RPMI7951 (cell line): ENCODE measurements at regions not wholly inside any gene's neighbourhood (a gene's known extent, or its start where the extent isn't known, plus 50 kb on each side); places are given as distances from the start of the nearest gene placed in this dataset.
A peak's percentile ranks its signal among the peaks of the same experiment; 100 is the strongest.
"Not testable (repeated sequence)": the region's sequence is repeated elsewhere in the genome, so short reads cannot be mapped to it uniquely, and the experiment has no call there.

Experiments
- DNase-seq: peaks from one replicate; pipeline ENCODE4 v3.0.0-alpha.2; 2012; ENCODE audit warnings: low read depth

DNA sequence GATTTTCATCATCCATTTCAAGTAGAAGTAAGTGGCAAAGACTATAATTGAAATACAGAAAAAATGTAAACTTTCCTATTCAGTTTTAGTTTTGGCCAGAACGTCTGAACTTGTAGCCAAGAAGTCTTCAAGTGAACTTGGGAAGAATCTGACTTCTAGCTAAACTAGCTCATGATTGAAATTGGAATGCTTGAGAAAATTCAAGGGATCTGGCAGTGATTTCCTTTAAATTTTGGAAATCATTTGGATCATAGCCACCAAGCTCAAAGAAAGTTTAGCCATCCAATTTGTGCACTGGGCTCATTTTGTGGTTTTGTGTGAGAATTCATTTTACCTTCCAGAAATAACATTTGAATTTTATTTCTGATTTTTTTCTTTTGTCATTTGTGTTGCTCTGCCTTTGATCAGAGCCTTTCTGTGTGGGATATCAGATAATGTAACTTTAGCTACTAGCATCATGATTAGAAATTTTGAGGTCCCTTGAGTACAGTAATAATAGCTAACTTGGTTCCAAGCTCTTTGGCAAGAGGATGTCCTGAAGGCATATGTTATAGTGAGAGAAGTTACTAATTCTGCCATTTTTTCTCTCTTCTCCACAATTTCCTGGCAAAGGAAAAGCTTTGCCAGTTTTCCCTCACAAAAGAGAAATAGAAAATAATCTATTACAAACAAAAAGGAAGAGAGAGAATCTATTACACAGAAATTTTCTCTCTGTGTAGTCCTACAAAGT is 2123.7 kb upstream of the RAG2 start:
- DNase-seq, result no peak

DNA sequence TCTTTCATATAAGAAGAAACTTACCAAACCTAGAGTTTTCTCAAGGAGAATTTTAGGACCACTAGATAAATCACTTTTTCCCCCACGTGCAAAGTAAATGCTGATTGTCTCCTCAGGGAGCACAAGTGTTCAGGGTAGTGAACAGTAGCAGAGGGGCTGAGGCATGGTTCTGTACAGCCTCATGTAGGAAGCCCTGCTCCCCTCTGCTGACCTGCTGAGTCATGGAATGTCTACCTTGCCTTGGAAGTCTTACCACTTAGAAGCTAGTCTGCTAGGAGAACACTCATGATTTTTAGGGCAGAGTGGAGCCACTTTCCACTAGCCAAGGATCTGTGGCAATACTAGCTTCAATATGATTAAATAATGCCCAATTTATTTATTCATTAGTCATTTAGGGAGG is 2120.6 kb upstream of the RAG2 start:
- DNase-seq, result no peak

DNA sequence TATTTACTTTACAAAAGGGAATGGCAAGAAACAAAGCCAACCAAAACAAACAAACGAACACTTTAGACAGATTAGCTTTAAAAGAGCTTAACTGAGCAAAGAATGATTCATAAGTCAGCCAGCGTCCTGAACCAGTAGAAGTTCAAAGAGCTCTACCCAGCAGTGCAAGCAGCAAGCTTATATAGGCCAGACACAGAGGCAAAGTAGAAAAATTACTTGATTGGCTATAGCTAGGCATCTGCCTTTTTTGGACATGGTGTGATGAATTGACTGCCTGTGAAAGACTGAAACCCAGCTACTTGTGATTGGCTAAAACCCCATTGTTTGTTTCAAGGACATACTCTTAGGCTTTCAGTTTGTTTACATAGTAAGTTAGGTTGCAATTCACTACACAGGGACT is 2120.0 kb upstream of the RAG2 start:
- DNase-seq, result no peak

- no peak for DNase-seq
Observed at GRCh38 chr11:38711110-38711509, 2113.1 kb upstream of the RAG2 start.

DNA sequence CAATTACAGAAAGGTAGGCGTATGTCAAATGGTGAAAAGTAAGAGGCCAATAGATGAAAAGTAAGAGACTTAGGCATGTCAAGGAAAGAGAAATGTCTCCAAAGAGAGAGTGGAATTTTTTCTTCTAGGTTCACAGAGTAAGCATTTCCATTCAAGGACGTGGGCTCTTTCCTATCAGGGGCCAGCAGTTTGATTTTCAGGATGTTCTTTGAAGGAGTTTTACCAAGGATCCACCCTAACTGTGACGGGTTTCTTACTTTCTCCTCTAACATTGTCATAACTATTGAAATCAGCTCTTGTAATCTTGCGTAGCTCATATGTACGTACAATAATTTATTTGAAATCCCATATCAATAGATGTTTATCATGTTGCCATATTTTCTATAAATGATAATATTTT is 2112.2 kb upstream of the RAG2 start:
- DNase-seq, result no peak

DNA sequence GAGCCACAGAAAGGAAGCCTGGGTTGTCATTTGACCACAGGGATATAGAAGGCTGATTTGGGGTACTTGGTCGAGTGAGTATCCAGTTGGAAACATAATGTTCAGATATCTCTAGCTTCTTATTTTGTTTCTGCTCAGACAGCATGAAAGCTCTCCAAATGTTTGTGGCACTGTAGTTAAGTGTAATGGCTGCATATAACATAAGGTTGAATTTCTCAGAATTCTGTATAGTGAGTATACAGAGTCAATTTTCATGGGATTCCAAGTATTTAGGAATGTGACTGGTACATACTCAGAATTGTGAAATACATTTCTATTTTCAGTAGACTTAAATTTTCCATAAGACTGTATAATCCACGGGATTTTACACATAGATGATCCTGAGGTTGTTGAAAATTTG is 2102.1 kb upstream of the RAG2 start:
- DNase-seq, result no peak

DNA sequence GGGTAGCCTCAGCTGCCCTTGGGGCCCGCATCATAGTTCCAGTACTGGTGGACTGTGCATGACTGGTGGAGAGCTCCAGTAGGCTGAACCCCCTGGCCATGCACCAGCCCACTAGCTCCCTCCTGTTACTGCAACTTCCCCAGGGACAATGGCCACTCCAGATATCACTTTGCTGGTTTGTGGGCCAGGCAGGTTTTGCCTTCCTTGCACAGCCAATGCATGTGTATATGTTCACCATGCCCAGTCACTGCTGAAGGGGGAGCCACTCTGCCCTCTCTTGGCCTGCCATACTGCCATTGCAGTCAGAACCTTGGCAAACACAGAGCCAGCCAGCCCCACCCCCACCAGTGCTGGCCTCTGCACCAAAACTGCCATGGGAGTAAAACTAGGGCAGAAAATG is 2095.3 kb upstream of the RAG2 start:
- DNase-seq, result no peak

GRCh38 chr11:38690211-38690610 is 2092.2 kb upstream of the RAG2 start:
- DNase-seq, result not testable (repeated sequence)

DNA sequence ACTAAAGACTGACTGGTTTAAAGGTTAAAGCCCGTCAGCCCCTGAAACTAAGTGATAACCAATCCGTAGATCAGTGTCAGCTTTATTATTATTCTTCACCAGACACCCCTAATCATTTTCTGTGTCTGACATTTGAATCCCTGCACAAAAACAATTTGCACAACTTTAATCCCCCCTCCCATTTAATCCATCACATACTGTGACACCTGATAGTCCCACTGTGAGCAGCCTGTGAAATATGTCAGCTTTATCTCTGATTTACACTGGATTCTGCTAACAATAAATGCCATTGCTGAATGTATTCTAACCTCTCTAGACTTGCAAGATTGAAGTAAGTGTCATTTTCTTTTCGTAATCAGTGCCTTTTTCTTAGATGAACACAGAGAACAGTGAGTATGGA is 2089.0 kb upstream of the RAG2 start:
- DNase-seq, result no peak

DNA sequence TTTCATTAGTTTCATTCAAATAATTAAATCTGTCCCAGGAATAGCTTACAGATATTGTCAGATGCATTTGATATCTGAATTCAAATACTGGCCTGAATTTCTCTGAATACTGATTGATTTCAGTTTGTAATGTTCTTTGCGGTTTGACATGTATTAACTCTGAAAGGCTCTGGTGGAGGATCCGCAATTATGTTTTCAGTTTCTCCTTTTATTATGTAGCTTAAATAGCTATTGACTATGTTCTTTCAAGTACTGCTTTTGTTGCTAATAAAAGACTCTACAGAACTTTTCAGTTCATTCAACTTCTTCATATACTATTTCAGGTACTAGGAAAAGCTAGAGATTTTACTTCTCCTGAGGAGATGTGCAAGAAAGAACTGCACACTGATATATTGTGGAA is 2085.4 kb upstream of the RAG2 start:
- DNase-seq, result no peak

GRCh38 chr11:38680746-38681145 is 2082.7 kb upstream of the RAG2 start:
- no peak for DNase-seq

- no peak for DNase-seq
Observed at GRCh38 chr11:38680166-38680565, 2082.1 kb upstream of the RAG2 start.

DNA sequence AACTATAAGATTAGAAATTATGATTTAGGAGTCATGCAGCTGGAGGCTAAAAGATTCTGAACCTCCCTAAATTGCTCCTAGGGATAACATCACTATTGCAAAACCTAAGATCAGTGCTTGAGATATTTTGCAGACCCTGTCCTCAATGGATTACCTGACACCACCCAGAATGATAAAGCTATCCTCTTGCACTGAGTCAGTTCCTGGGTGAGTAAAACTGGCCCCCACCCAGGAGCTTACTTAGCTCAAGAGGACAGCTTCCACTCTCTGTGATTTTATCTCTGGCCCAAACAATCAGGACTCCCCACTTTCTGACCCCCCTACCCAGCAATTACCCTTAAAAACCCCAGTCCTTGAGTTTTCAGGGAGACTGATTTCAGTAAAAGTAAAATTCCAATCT is 2074.4 kb upstream of the RAG2 start:
- DNase-seq, result no peak

- DNase-seq, result no peak
Observed at GRCh38 chr11:38667359-38667758, 2069.3 kb upstream of the RAG2 start.

- no peak for DNase-seq
Observed at GRCh38 chr11:38648604-38649003, 2050.6 kb upstream of the RAG2 start.

GRCh38 chr11:38646382-38646781 is 2048.3 kb upstream of the RAG2 start:
- DNase-seq, result no peak

GRCh38 chr11:38640854-38641253 is 2042.8 kb upstream of the RAG2 start:
- DNase-seq, result no peak

GRCh38 chr11:38612701-38613100 is 2014.7 kb upstream of the RAG2 start:
- no peak for DNase-seq

GRCh38 chr11:38601371-38601770 is 2003.3 kb upstream of the RAG2 start:
- DNase-seq, result not testable (repeated sequence)

GRCh38 chr11:38598418-38598817 is 2000.4 kb upstream of the RAG2 start:
- peak; percentile 24 for DNase-seq

DNA sequence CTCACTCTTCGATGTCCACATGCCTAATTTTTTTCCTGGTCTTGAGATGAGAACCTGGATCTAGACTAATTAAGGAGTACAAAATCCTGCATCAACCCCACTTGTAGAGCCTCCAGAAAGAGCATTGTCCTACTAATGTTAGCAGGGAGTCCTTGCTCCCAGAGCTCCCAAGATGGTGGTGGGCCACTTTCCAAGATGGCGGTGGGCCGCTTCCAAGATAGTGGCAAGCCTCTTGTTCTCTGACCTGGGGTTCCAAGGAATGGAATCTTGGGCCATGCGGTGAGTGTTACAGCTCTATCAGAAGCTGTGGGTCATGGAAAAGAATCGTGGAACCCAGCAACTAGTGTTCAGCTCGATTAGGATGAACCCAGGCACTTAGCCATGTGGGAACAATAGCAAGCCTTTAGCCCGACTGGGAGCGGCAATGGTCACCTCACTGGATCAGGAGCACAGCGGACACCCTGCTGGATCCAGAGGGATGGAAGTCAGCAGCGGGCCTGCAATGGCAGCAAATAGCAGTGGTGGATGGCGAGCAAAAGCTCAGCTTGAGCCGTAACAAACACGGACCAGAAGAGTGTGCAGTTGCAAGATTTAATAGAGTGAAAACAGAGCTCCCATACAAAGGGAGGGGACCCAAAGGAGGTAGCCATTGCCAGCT is 1997.5 kb upstream of the RAG2 start:
- not testable (repeated sequence) for DNase-seq

- DNase-seq, result no peak
Observed at GRCh38 chr11:38594895-38595294, 1996.9 kb upstream of the RAG2 start.

- DNase-seq, result peak; percentile 2
Observed at GRCh38 chr11:38593649-38594048, 1995.6 kb upstream of the RAG2 start.

- no peak for DNase-seq
Observed at GRCh38 chr11:38582756-38583155, 1984.7 kb upstream of the RAG2 start.
